Epithelial cell of esophagus (primary cell): ENCODE measurements at regions not wholly inside any gene's neighbourhood (a gene's known extent, or its start where the extent isn't known, plus 50 kb on each side); places are given as distances from the start of the nearest gene placed in this dataset.
"Not testable (repeated sequence)": the region's sequence is repeated elsewhere in the genome, so short reads cannot be mapped to it uniquely, and the experiment has no call there.

ENCODE experiments used
- DNase-seq: peaks from one replicate; pipeline ENCODE4 v3.0.0; 2010; ENCODE audit warnings: low read depth
- H3K4me3 ChIP-seq: 2 replicates; pipeline ENCODE4 v1.5.1; 2011; ENCODE audit warnings: mild to moderate bottlenecking, low read length, control low read depth
- CTCF ChIP-seq: IDR thresholded peaks from 2 replicates; pipeline ENCODE4 v1.5.1; 2011; ENCODE audit warnings: low read depth, mild to moderate bottlenecking, low read length, control low read depth, inconsistent platforms; ENCODE audit not compliant: insufficient read depth; ENCODE audit errors: missing control alignments

GRCh38 chr5:13211064-13211463 lies 733.4 kb downstream of the DNAH5 start:
- no peak for TF ChIP-seq CTCF
- no peak overlapping the region for H3K4me3 ChIP-seq
- DNase-seq: no peak

- H3K4me3 ChIP-seq: no peak overlapping the region
- DNase-seq: peak; percentile 33
- TF ChIP-seq CTCF: no peak
These were observed 737.4 kb downstream of the DNAH5 start for GRCh38 chr5:13207112-13207511.

- TF ChIP-seq CTCF: no peak
- DNase-seq: no peak
- no peak overlapping the region for H3K4me3 ChIP-seq
These were observed 743.5 kb downstream of the DNAH5 start for GRCh38 chr5:13201022-13201421.

- H3K4me3 ChIP-seq: not testable (repeated sequence)
These were observed 746.3 kb downstream of the DNAH5 start for GRCh38 chr5:13198226-13198625.

GRCh38 chr5:13189532-13189931 lies 755.0 kb downstream of the DNAH5 start:
- DNase-seq: no peak
- H3K4me3 ChIP-seq: no peak overlapping the region
- no peak for TF ChIP-seq CTCF

More at GRCh38 chr5:13198226-13198625, 746.3 kb downstream of the DNAH5 start:
- not testable (repeated sequence) for DNase-seq

- TF ChIP-seq CTCF: no peak
- DNase-seq: peak; percentile 51
- H3K4me3 ChIP-seq: no peak overlapping the region
These were observed 756.1 kb downstream of the DNAH5 start for GRCh38 chr5:13188371-13188770.

GRCh38 chr5:13187186-13187585 lies 757.3 kb downstream of the DNAH5 start:
- no peak for DNase-seq
- TF ChIP-seq CTCF: no peak
- H3K4me3 ChIP-seq: no peak overlapping the region

GRCh38 chr5:13186177-13186576 lies 758.3 kb downstream of the DNAH5 start:
- no peak overlapping the region for H3K4me3 ChIP-seq
- no peak for TF ChIP-seq CTCF
- no peak for DNase-seq
